ENCODE measurements at regions not wholly inside any gene's neighbourhood (a gene's known extent, or its start where the extent isn't known, plus 50 kb on each side); places are given as distances from the start of the nearest gene placed in this dataset.

- Histone ChIP-seq H3K9me3 (replicated peaks) (no peaks in the 10 kb centered on the region), H3K4me1 (no peaks in the 10 kb centered on the region), H3K27me3 (ENCODE audit: low read depth) (no peaks in the 10 kb centered on the region), H3K36me3 (no peaks in the 10 kb centered on the region), H3K27ac (replicated peaks) (no peak overlapping the region), H3K4me3 (no peak overlapping the region)
- TF ChIP-seq CTCF (IDR thresholded peaks at IDR 0.05; ENCODE audit: borderline replicate concordance): no peak
- DNase-seq: no peak
- intact Hi-C loops (cut with micrococcal nuclease): no loop called here
Observed at GRCh38 chr2:81979086-81979485, 1674.5 kb upstream of the LRRTM1 start.

- Histone ChIP-seq H3K4me1 (no peaks in the 10 kb centered on the region), H3K4me3 (no peak overlapping the region), H3K27ac (replicated peaks) (no peak overlapping the region), H3K36me3 (no peaks in the 10 kb centered on the region), H3K9me3 (replicated peaks) (no peaks in the 10 kb centered on the region), H3K27me3 (ENCODE audit: low read depth) (no peaks in the 10 kb centered on the region)
- TF ChIP-seq CTCF (IDR thresholded peaks at IDR 0.05; ENCODE audit: borderline replicate concordance): no peak
- intact Hi-C loops (cut with micrococcal nuclease): no loop called here
- no peak for DNase-seq
Observed at GRCh38 chr2:81976998-81977397, 1672.4 kb upstream of the LRRTM1 start.

- H3K9me3 ChIP-seq (replicated peaks): peaks cover 11% of the 10 kb centered on the region
- no peak for DNase-seq
Observed at GRCh38 chr2:81974216-81974615, 1669.7 kb upstream of the LRRTM1 start.

DNA sequence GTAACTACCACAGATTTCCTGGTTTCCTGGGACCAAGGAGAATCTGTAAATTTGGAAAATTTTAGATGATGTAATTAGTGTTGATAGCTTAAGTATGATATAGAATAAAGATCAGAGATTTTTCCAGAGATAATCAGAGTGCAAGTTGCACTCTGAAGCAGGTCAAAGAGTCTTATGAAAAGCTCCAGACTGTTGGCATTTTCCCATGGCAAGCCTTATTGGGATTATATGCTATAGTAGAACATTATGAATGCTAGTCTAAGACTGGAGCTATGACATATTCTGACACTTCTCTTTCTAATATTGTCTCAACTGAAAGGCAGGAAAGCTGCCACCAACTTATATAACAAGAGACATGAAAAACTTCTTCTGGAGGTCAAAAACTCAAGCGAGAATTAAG, 1638.3 kb upstream of the LRRTM1 start:
- H3K36me3 ChIP-seq: no peaks in the 10 kb centered on the region
- no peaks in the 10 kb centered on the region for H3K4me1 ChIP-seq
- intact Hi-C loops (cut with micrococcal nuclease): no loop called here
- no peak for TF ChIP-seq CTCF (IDR thresholded peaks at IDR 0.05; ENCODE audit: borderline replicate concordance)
- no peak overlapping the region for H3K4me3 ChIP-seq
- H3K27me3 ChIP-seq (ENCODE audit: low read depth): no peaks in the 10 kb centered on the region
- peaks cover 32% of the 10 kb centered on the region for H3K9me3 ChIP-seq (replicated peaks)
- no peak overlapping the region for H3K27ac ChIP-seq (replicated peaks)
- no peak for DNase-seq

More at GRCh38 chr2:81974216-81974615, 1669.7 kb upstream of the LRRTM1 start:
- H3K27me3 ChIP-seq (ENCODE audit: low read depth): no peaks in the 10 kb centered on the region
- TF ChIP-seq CTCF (IDR thresholded peaks at IDR 0.05; ENCODE audit: borderline replicate concordance): no peak
- H3K36me3 ChIP-seq: no peaks in the 10 kb centered on the region
- H3K27ac ChIP-seq (replicated peaks): no peak overlapping the region
- H3K4me3 ChIP-seq: no peak overlapping the region
- intact Hi-C loops (cut with micrococcal nuclease): no loop called here
- H3K4me1 ChIP-seq: no peaks in the 10 kb centered on the region

- intact Hi-C loops (cut with micrococcal nuclease): no loop called here
- TF ChIP-seq CTCF (IDR thresholded peaks at IDR 0.05; ENCODE audit: borderline replicate concordance): no peak
- H3K27me3 ChIP-seq (ENCODE audit: low read depth): no peaks in the 10 kb centered on the region
- DNase-seq: no peak
- H3K27ac ChIP-seq (replicated peaks): no peak overlapping the region
- no peaks in the 10 kb centered on the region for H3K4me1 ChIP-seq
- H3K4me3 ChIP-seq: no peak overlapping the region
- no peaks in the 10 kb centered on the region for H3K36me3 ChIP-seq
- H3K9me3 ChIP-seq (replicated peaks): peaks cover 32% of the 10 kb centered on the region
Observed at GRCh38 chr2:81942136-81942680, 1637.7 kb upstream of the LRRTM1 start.

Measured in left ventricle myocardium inferior (tissue), 1 donor.